ENCODE measurements at regions not wholly inside any gene's neighbourhood (a gene's known extent, or its start where the extent isn't known, plus 50 kb on each side); places are given as distances from the start of the nearest gene placed in this dataset.

GRCh38 chr11:104655066-104655465, 243.2 kb downstream of the CASP12 start:
- DNase-seq (ENCODE audit: low spot score): no peak

GRCh38 chr11:104654181-104654813, 244.0 kb downstream of the CASP12 start:
- DNase-seq (ENCODE audit: low spot score): no peak

GRCh38 chr11:104653407-104653806, 244.9 kb downstream of the CASP12 start:
- DNase-seq (ENCODE audit: low spot score): no peak

GRCh38 chr11:104652996-104653395, 245.3 kb downstream of the CASP12 start:
- DNase-seq (ENCODE audit: low spot score): no peak

- no peak for DNase-seq (ENCODE audit: low spot score)
Observed at GRCh38 chr11:104650234-104650633, 248.0 kb downstream of the CASP12 start.

- DNase-seq (ENCODE audit: low spot score): no peak
Observed at GRCh38 chr11:104649002-104649401, 249.3 kb downstream of the CASP12 start.

GRCh38 chr11:104645261-104646222, 252.7 kb downstream of the CASP12 start:
- DNase-seq (ENCODE audit: low spot score): no peak

GRCh38 chr11:104637662-104638170, 260.5 kb downstream of the CASP12 start:
- DNase-seq (ENCODE audit: low spot score): no peak

GRCh38 chr11:104633226-104633625, 265.0 kb downstream of the CASP12 start:
- no peak for DNase-seq (ENCODE audit: low spot score)

GRCh38 chr11:104630352-104630751, 267.9 kb downstream of the CASP12 start:
- no peak for DNase-seq (ENCODE audit: low spot score)

GRCh38 chr11:104625246-104625645, 273.0 kb downstream of the CASP12 start:
- DNase-seq (ENCODE audit: low spot score): no peak

- DNase-seq (ENCODE audit: low spot score): no peak
Observed at GRCh38 chr11:104624021-104624420, 274.2 kb downstream of the CASP12 start.

GRCh38 chr11:104623518-104623917, 274.7 kb downstream of the CASP12 start:
- no peak for DNase-seq (ENCODE audit: low spot score)

- no peak for DNase-seq (ENCODE audit: low spot score)
Observed at GRCh38 chr11:104620991-104621390, 277.3 kb downstream of the CASP12 start.

GRCh38 chr11:104619751-104620150, 278.5 kb downstream of the CASP12 start:
- no peak for DNase-seq (ENCODE audit: low spot score)

- DNase-seq (ENCODE audit: low spot score): peak; percentile 86
Observed at GRCh38 chr11:104618954-104619353, 279.3 kb downstream of the CASP12 start.

GRCh38 chr11:104614961-104615360, 283.3 kb downstream of the CASP12 start:
- DNase-seq (ENCODE audit: low spot score): no peak

GRCh38 chr11:104614117-104614680, 284.1 kb downstream of the CASP12 start:
- DNase-seq (ENCODE audit: low spot score): no peak

- DNase-seq (ENCODE audit: low spot score): no peak
Observed at GRCh38 chr11:104610635-104611034, 287.6 kb downstream of the CASP12 start.

GRCh38 chr11:104609311-104610085, 288.8 kb downstream of the CASP12 start:
- DNase-seq (ENCODE audit: low spot score): peak; percentile 78

- DNase-seq (ENCODE audit: low spot score): no peak
Observed at GRCh38 chr11:104602643-104603042, 295.6 kb downstream of the CASP12 start.

Data from globus pallidus (tissue), 1 donor.